ENCODE measurements at regions not wholly inside any gene's neighbourhood (a gene's known extent, or its start where the extent isn't known, plus 50 kb on each side); places are given as distances from the start of the nearest gene placed in this dataset.

DNA sequence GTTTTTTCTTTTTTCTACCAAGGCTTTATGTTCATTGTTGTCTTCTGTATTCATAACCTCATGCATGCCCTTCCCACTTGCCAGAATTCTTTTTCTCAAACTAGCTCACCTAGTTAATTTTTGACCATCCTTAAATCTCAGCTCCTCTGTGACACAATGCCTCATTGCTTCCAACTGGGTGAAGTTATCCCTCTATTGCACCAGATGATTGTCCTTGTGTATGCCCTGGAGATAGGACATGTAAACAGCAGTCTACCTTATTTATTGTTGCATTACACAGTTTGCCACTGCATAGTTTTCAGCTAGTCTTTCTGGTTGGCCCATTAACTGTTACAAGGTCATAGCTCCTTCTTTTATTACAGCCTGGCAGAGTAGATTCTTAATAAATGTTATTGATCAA is 763.1 kb upstream of the COBL start:
- no peak for ATAC-seq
- TF ChIP-seq, protein P1, sequence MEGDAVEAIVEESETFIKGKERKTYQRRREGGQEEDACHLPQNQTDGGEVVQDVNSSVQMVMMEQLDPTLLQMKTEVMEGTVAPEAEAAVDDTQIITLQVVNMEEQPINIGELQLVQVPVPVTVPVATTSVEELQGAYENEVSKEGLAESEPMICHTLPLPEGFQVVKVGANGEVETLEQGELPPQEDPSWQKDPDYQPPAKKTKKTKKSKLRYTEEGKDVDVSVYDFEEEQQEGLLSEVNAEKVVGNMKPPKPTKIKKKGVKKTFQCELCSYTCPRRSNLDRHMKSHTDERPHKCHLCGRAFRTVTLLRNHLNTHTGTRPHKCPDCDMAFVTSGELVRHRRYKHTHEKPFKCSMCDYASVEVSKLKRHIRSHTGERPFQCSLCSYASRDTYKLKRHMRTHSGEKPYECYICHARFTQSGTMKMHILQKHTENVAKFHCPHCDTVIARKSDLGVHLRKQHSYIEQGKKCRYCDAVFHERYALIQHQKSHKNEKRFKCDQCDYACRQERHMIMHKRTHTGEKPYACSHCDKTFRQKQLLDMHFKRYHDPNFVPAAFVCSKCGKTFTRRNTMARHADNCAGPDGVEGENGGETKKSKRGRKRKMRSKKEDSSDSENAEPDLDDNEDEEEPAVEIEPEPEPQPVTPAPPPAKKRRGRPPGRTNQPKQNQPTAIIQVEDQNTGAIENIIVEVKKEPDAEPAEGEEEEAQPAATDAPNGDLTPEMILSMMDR (IDR thresholded peaks at IDR 0.05), result no peak
- no peak for DNase-seq

GRCh38 chr7:52077571-52077970 is 761.0 kb upstream of the COBL start:
- no peaks in the 10 kb centered on the region for H3K27me3 ChIP-seq
- no peak overlapping the region for H3K4me3 ChIP-seq
- TF ChIP-seq, protein P1 (IDR thresholded peaks at IDR 0.05), result no peak
- no peak for DNase-seq
- no peak overlapping the region for H3K27ac ChIP-seq
- intact Hi-C loops (cut with DNase I), result no loop called here
- H3K9me3 ChIP-seq, result peaks cover 0 to 26% (median 0%) of the 10 kb centered on the region in 11 donors
- ATAC-seq, result no peak
- 78 to 88% methylated on average over 2 of the region's 2 CpGs for WGBS, 2 donors
- H3K4me1 ChIP-seq, result no peaks in the 10 kb centered on the region
- H3K36me3 ChIP-seq, result no peaks in the 10 kb centered on the region

More for the DNA sequence above, 763.1 kb upstream of the COBL start:
- Histone ChIP-seq H3K27me3 (no peaks in the 10 kb centered on the region), H3K9me3 (peaks cover 0 to 26% (median 0%) of the 10 kb centered on the region in 11 donors), H3K36me3 (no peaks in the 10 kb centered on the region), H3K4me3 (no peak overlapping the region), H3K4me1 (no peaks in the 10 kb centered on the region), H3K27ac (no peak overlapping the region)
- intact Hi-C loops (cut with DNase I), result loop anchor here in 1 of 10 donors (5.0 to 10.0 kb wide), 2 partner anchors 1402 to 2005 kb away; no protein-coding TSS in a partner anchor

DNA sequence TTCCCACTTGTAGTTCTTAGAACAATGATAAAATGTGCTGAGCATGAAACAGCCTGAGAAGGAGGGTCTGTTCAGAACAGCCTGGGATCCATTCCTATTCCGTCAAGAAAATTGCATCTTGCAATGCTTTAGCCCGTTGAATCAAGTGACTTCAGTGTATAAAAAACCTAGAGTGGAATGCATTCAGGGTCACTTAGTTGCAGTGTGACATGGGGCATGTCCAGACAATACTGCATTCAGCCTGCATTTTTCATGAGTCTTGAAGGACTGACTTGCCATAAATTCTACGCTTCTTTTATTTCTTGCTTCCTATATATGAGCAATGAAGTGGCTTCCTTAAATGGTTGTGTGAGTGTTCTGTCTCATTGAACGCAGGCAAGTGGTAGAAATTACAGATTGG is 758.3 kb upstream of the COBL start:
- H3K27me3 ChIP-seq, result no peaks in the 10 kb centered on the region
- peaks cover 0 to 26% (median 0%) of the 10 kb centered on the region in 11 donors for H3K9me3 ChIP-seq
- no peak for DNase-seq
- no peaks in the 10 kb centered on the region for H3K36me3 ChIP-seq
- TF ChIP-seq, protein P1 (IDR thresholded peaks at IDR 0.05), result no peak
- 83 to 85% methylated on average over 4 of the region's 4 CpGs for WGBS, 2 donors
- no peak overlapping the region for H3K4me3 ChIP-seq
- no peaks in the 10 kb centered on the region for H3K4me1 ChIP-seq
- no peak overlapping the region for H3K27ac ChIP-seq
- intact Hi-C loops (cut with DNase I), result no loop called here
- ATAC-seq, result no peak

- Histone ChIP-seq H3K36me3 (no peaks in the 10 kb centered on the region), H3K4me3 (no peak overlapping the region), H3K27ac (no peak overlapping the region), H3K4me1 (no peaks in the 10 kb centered on the region), H3K9me3 (peaks cover 0 to 26% (median 0%) of the 10 kb centered on the region in 11 donors), H3K27me3 (no peaks in the 10 kb centered on the region)
- TF ChIP-seq, protein P1 (IDR thresholded peaks at IDR 0.05), result no peak
- DNase-seq, result no peak
- intact Hi-C loops (cut with DNase I), result no loop called here
- WGBS, 2 donors, result 74 to 82% methylated on average over 2 of the region's 2 CpGs
- no peak for ATAC-seq
These were observed 757.5 kb upstream of the COBL start for GRCh38 chr7:52074071-52074470.

Data from heart right ventricle (tissue), 16 donors.